Trophoblast cell (in vitro differentiated cells and primary cell): ENCODE measurements at regions not wholly inside any gene's neighbourhood (a gene's known extent, or its start where the extent isn't known, plus 50 kb on each side); places are given as distances from the start of the nearest gene placed in this dataset.

Experiments used
- DNase-seq, 2 donors: peaks; one replicate each; pipeline ENCODE4 v3.0.0-alpha.2; 2016
- H2AFZ ChIP-seq: 2 replicates; pipeline ENCODE4 v1.6.1; 2013; ENCODE audit warnings: low read length, moderate library complexity, mild to moderate bottlenecking; ENCODE audit not compliant: insufficient read depth, poor library complexity
- H2AK5ac ChIP-seq: 2 replicates; pipeline ENCODE4 v1.6.1; 2013; ENCODE audit warnings: mild to moderate bottlenecking, low read length
- H2BK120ac ChIP-seq: 2 replicates; pipeline ENCODE4 v1.6.1; 2013; ENCODE audit warnings: low read length, mild to moderate bottlenecking, moderate library complexity; ENCODE audit not compliant: insufficient read depth, poor library complexity
- H2BK12ac ChIP-seq: 2 replicates; pipeline ENCODE4 v1.6.1; 2013; ENCODE audit warnings: mild to moderate bottlenecking, low read length, moderate library complexity
- H2BK5ac ChIP-seq: 2 replicates; pipeline ENCODE4 v1.6.1; 2013; ENCODE audit warnings: low read length, low read depth, moderate library complexity, mild to moderate bottlenecking; ENCODE audit not compliant: poor library complexity
- H3K14ac ChIP-seq: 2 replicates; pipeline ENCODE4 v1.6.1; 2013; ENCODE audit warnings: mild to moderate bottlenecking, low read length
- H3K18ac ChIP-seq: 2 replicates; pipeline ENCODE4 v1.6.1; 2013; ENCODE audit warnings: mild to moderate bottlenecking, low read length
- H3K23ac ChIP-seq: 2 replicates; pipeline ENCODE4 v1.6.1; 2013; ENCODE audit warnings: low read length
- H3K27ac ChIP-seq: 2 replicates; pipeline ENCODE4 v1.5.1; 2013; ENCODE audit warnings: low read depth, mild to moderate bottlenecking, inconsistent platforms, low read length, moderate library complexity
- H3K27me3 ChIP-seq: 2 replicates; pipeline ENCODE4 v1.6.1; 2013; ENCODE audit warnings: inconsistent platforms, mild to moderate bottlenecking, low read length, moderate library complexity; ENCODE audit not compliant: insufficient read depth
- H3K36me3 ChIP-seq, 2 experiments: 1 replicate in 1 of 2; 2 replicates in 1 of 2; pipeline ENCODE4 v1.6.1; 2013; ENCODE audit warnings: low read length in 2 of 2, mild to moderate bottlenecking in 2 of 2, moderate library complexity in 1 of 2; ENCODE audit not compliant: insufficient read depth in 2 of 2, control insufficient read depth in 1 of 2
- H3K4ac ChIP-seq: 2 replicates; pipeline ENCODE4 v1.6.1; 2013; ENCODE audit warnings: low read depth, mild to moderate bottlenecking, low read length, moderate library complexity
- H3K4me1 ChIP-seq, 2 experiments: 1 replicate in 1 of 2; 2 replicates in 1 of 2; pipeline ENCODE4 v1.6.1; 2013; ENCODE audit warnings: low read length in 2 of 2, mild to moderate bottlenecking in 2 of 2, moderate library complexity in 1 of 2; ENCODE audit not compliant: insufficient read depth in 2 of 2, control insufficient read depth in 1 of 2
- H3K4me2 ChIP-seq: 2 replicates; pipeline ENCODE4 v1.6.1; 2013; ENCODE audit warnings: inconsistent platforms, mild to moderate bottlenecking, low read length, moderate library complexity
- H3K4me3 ChIP-seq: 2 replicates; pipeline ENCODE4 v1.5.1; 2013; ENCODE audit warnings: mild to moderate bottlenecking, low read depth, low read length, inconsistent platforms
- H3K79me1 ChIP-seq: one replicate; pipeline ENCODE4 v1.6.1; 2013; ENCODE audit warnings: low read length
- H3K79me2 ChIP-seq: 2 replicates; pipeline ENCODE4 v1.6.1; 2013; ENCODE audit warnings: low read length, mild to moderate bottlenecking; ENCODE audit not compliant: control insufficient read depth, insufficient read depth, poor library complexity
- H3K9ac ChIP-seq: 2 replicates; pipeline ENCODE4 v1.6.1; 2013; ENCODE audit warnings: mild to moderate bottlenecking, low read length
- H3K9me3 ChIP-seq: 2 replicates; pipeline ENCODE4 v1.6.1; 2013; ENCODE audit warnings: low read depth, mild to moderate bottlenecking, control low read depth, inconsistent platforms, low read length; ENCODE audit not compliant: insufficient read depth
- H4K12ac ChIP-seq: 2 replicates; pipeline ENCODE4 v1.6.1; 2013; ENCODE audit warnings: low read depth, mild to moderate bottlenecking, low read length, moderate library complexity
- H4K8ac ChIP-seq: 2 replicates; pipeline ENCODE4 v1.6.1; 2013; ENCODE audit warnings: low read depth, mild to moderate bottlenecking, low read length, moderate library complexity
- H4K91ac ChIP-seq: one replicate; pipeline ENCODE4 v1.6.1; 2013; ENCODE audit warnings: low read depth, mild to moderate bottlenecking, low read length, moderate library complexity
- WGBS: extraction: QIAGEN DNeasy Blood & Tissue Kit; methylation state at CpG from one replicate; pipeline ENCODE4 v1.1.7; 2013; ENCODE audit warnings: missing lambda C conversion rate; ENCODE audit not compliant: insufficient read length, insufficient coverage; ENCODE audit errors: extremely low coverage; 5-methylcytosine and 5-hydroxymethylcytosine counted together

DNA sequence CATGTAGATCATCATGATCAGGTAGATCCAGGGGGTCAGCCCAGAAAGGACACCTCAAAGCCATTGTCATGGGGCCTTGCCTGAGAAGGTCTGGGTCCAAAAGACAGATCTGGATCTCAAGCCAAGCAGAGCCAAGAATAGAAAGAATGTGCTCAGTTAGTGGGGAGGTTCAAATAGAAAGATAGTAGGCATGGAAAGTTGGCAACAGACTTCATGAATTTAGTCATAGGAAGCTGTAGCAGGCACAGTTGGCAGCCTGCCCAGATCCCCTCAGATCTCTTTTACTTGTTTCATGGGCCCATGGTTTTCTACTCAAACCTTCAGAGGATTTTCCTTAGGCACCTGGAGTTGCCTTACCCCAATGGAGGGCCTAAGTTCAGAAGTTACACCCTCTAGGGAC, 767.0 kb downstream of the SLC4A3 start:
- no peak overlapping the region for H3K9ac ChIP-seq
- no peak overlapping the region for H4K12ac ChIP-seq
- no peak for DNase-seq
- no peaks in the 10 kb centered on the region for H3K4me1 ChIP-seq
- no peak overlapping the region for H2BK5ac ChIP-seq
- no peak overlapping the region for H4K8ac ChIP-seq
- no peaks in the 10 kb centered on the region for H3K9me3 ChIP-seq
- no peaks in the 10 kb centered on the region for H3K36me3 ChIP-seq
- no peak overlapping the region for H3K4me3 ChIP-seq
- no peak overlapping the region for H2AFZ ChIP-seq
- no peaks in the 10 kb centered on the region for H3K79me2 ChIP-seq
- H3K4ac ChIP-seq, result no peak overlapping the region
- H3K4me2 ChIP-seq, result no peak overlapping the region
- H3K18ac ChIP-seq, result no peak overlapping the region
- no peak overlapping the region for H3K23ac ChIP-seq
- H3K79me1 ChIP-seq, result no peaks in the 10 kb centered on the region
- H3K14ac ChIP-seq, result no peak overlapping the region
- no peak overlapping the region for H2BK12ac ChIP-seq
- no peak overlapping the region for H2BK120ac ChIP-seq
- no peak overlapping the region for H3K27ac ChIP-seq
- H4K91ac ChIP-seq, result no peak overlapping the region
- H2AK5ac ChIP-seq, result no peak overlapping the region
- H3K27me3 ChIP-seq, result no peaks in the 10 kb centered on the region

DNA sequence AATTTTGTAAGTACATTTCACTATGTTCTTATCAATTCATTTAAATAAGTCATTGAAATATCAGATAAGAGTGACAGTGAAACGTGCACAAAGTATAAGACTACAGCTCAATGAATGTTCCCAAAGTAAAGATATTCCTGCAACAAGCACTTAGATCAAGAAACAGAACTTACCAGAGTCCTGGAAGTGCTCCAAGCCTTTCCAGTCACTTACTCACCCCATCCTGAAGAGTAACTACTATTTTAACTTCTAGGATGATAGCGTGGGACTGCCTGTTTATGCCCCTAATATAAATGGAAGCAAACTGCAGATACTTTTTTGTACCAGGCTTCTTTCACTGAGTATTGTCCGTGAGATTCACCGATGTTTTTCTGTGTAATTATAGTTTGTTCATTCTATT, 768.9 kb downstream of the SLC4A3 start:
- no peak overlapping the region for H4K8ac ChIP-seq
- H3K27me3 ChIP-seq, result no peaks in the 10 kb centered on the region
- no peak overlapping the region for H2AFZ ChIP-seq
- no peak overlapping the region for H3K4me3 ChIP-seq
- no peak for DNase-seq
- H3K23ac ChIP-seq, result no peak overlapping the region
- no peak overlapping the region for H2BK5ac ChIP-seq
- no peak overlapping the region for H2AK5ac ChIP-seq
- no peaks in the 10 kb centered on the region for H3K79me2 ChIP-seq
- H3K18ac ChIP-seq, result no peak overlapping the region
- no peak overlapping the region for H3K9ac ChIP-seq
- no peaks in the 10 kb centered on the region for H3K4me1 ChIP-seq
- no peaks in the 10 kb centered on the region for H3K79me1 ChIP-seq
- no peak overlapping the region for H3K14ac ChIP-seq
- no peak overlapping the region for H3K4ac ChIP-seq
- no peak overlapping the region for H4K91ac ChIP-seq
- no peak overlapping the region for H2BK12ac ChIP-seq
- no peak overlapping the region for H3K4me2 ChIP-seq
- no CpG with 5 or more reads among the region's 4 CpGs for WGBS
- no peak overlapping the region for H4K12ac ChIP-seq
- no peak overlapping the region for H3K27ac ChIP-seq
- no peaks in the 10 kb centered on the region for H3K36me3 ChIP-seq
- H2BK120ac ChIP-seq, result no peak overlapping the region
- H3K9me3 ChIP-seq, result no peaks in the 10 kb centered on the region

DNA sequence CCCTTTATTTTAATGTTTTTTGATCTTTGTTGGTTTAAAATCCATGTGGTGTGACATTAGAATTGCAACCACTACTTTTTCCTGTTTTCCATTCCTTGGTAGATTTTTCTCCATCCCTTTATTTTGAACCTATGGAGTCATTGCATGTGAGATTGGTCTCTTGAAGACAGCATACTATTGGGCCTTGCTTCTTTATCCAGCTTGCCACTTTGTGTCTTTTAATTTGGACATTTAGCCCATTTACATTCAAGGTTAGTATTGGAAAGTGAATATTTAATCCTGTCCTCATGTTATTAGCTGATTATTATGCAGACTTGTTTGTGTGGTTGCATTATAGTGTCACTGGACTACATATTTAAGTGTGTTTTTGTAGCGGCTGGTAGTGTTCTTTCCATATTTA, 782.9 kb downstream of the SLC4A3 start:
- Histone ChIP-seq H4K8ac (no peak overlapping the region), H3K4me2 (no peak overlapping the region), H2BK12ac (no peak overlapping the region), H2AFZ (no peak overlapping the region), H3K9me3 (peaks cover 4% of the 10 kb centered on the region), H3K27me3 (no peaks in the 10 kb centered on the region), H3K36me3 (no peaks in the 10 kb centered on the region), H4K91ac (no peak overlapping the region), H3K4me3 (no peak overlapping the region), H3K4me1 (no peaks in the 10 kb centered on the region), H3K79me2 (no peaks in the 10 kb centered on the region), H2BK120ac (no peak overlapping the region), H3K18ac (no peak overlapping the region), H3K14ac (no peak overlapping the region), H2AK5ac (no peak overlapping the region), H3K9ac (no peak overlapping the region), H3K79me1 (no peaks in the 10 kb centered on the region), H2BK5ac (no peak overlapping the region), H3K23ac (no peak overlapping the region), H3K4ac (no peak overlapping the region), H3K27ac (no peak overlapping the region), H4K12ac (no peak overlapping the region)
- WGBS, result no CpG with 5 or more reads among the region's 1 CpG
- no peak for DNase-seq

DNA sequence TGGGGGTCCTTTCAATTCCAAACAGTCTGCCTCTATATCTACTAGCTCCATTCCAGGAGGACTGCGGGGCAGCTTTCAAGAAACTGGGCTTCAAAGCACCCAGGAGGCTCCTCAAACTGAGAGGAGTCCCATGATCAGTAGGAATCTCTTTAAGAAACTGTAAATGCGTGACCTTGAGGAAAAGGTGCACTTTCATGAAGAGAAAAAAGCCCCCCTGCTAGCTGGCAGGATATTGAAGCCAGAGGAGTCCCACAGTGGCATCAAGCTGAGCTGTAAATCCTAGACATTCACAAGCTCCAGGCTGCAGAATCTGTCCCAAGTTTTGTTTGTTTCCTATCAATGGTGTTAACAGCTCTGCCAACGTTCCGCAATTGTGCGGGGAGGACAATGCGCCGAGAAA, 790.1 kb downstream of the SLC4A3 start:
- Histone ChIP-seq H3K4ac (no peak overlapping the region), H3K9ac (no peak overlapping the region), H3K4me2 (no peak overlapping the region), H2BK120ac (no peak overlapping the region), H3K14ac (no peak overlapping the region), H3K79me1 (no peaks in the 10 kb centered on the region), H3K79me2 (no peaks in the 10 kb centered on the region), H3K36me3 (no peaks in the 10 kb centered on the region), H3K4me3 (no peak overlapping the region), H4K91ac (no peak overlapping the region), H4K8ac (no peak overlapping the region), H3K27me3 (no peaks in the 10 kb centered on the region), H3K23ac (no peak overlapping the region), H2AFZ (no peak overlapping the region), H4K12ac (no peak overlapping the region), H3K9me3 (no peaks in the 10 kb centered on the region), H3K27ac (no peak overlapping the region), H3K4me1 (no peaks in the 10 kb centered on the region), H2BK5ac (no peak overlapping the region), H2BK12ac (no peak overlapping the region), H3K18ac (no peak overlapping the region), H2AK5ac (no peak overlapping the region)
- WGBS, result no CpG with 5 or more reads among the region's 7 CpGs
- no peak for DNase-seq

DNA sequence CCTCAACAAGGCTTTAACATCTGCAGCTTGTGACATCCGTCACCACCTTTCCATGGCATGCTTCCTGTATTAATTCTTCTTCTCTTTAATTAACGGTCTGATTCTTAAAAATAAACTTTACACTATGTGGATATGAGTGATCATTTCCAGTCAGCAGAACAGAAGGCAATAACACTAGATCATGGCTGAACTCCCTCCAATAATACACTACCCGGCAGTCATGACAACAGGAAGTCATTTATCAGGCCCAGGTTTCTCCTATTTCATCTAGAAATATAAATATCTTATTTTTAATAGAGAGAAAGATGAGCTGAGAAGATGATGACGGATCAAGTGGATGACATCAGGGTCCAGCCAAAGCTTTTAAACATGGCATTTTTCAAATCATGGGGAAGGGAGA, 792.2 kb downstream of the SLC4A3 start:
- Histone ChIP-seq H4K8ac (no peak overlapping the region), H2BK12ac (no peak overlapping the region), H2AFZ (no peak overlapping the region), H3K27me3 (no peaks in the 10 kb centered on the region), H3K14ac (no peak overlapping the region), H3K9ac (no peak overlapping the region), H3K27ac (no peak overlapping the region), H4K91ac (no peak overlapping the region), H3K4me2 (no peak overlapping the region), H3K4me1 (no peaks in the 10 kb centered on the region), H3K36me3 (no peaks in the 10 kb centered on the region), H3K18ac (no peak overlapping the region), H3K79me1 (no peaks in the 10 kb centered on the region), H2AK5ac (no peak overlapping the region), H3K9me3 (no peaks in the 10 kb centered on the region), H3K4me3 (no peak overlapping the region), H4K12ac (no peak overlapping the region), H3K23ac (no peak overlapping the region), H2BK120ac (no peak overlapping the region), H2BK5ac (no peak overlapping the region), H3K4ac (no peak overlapping the region), H3K79me2 (no peaks in the 10 kb centered on the region)
- no CpG with 5 or more reads among the region's 4 CpGs for WGBS
- no peak for DNase-seq
